IMR-90 (cell line): ENCODE measurements at regions not wholly inside any gene's neighbourhood (a gene's known extent, or its start where the extent isn't known, plus 50 kb on each side); places are given as distances from the start of the nearest gene placed in this dataset.

Experiments
- ATAC-seq: fragments of 200-7000 bp; cut with Tn5 transposase; 2 replicates; pipeline ENCODE4 v1.9.1; 2020; ENCODE audit warnings: low read depth, mild to moderate bottlenecking, moderate library complexity
- BruUV-seq: library from RNA; stranded (reverse); fragments of 400-500 nt; replicated peaks from 2 replicates; lab custom pipeline; 2021; lab: Mats Ljungman, UMichigan
- CTCF ChIA-PET: fragments of 300-600 bp; formaldehyde crosslinking; extraction: SDS; loops from one replicate; lab custom pipeline; 2021; ENCODE audit warnings: antibody characterized with exemption; lab: Yijun Ruan, JAX
- POLR2A ChIA-PET: fragments of 300-600 bp; sonication (Branson Sonifier 250); formaldehyde crosslinking; loops from one replicate; lab custom pipeline; 2022; ENCODE audit warnings: antibody characterized with exemption; ENCODE audit not compliant: unreplicated experiment; lab: Charles Lee
- DNase-seq: peaks from one replicate; pipeline ENCODE4 v3.0.0; 2013
- H2AFZ ChIP-seq: replicated peaks from 2 replicates; pipeline ENCODE3; 2013; ENCODE audit warnings: low read length, mild to moderate bottlenecking; ENCODE audit not compliant: poor library complexity
- H2AK5ac ChIP-seq: 2 replicates; pipeline ENCODE4 v1.6.1; 2013; ENCODE audit warnings: low read depth, low read length, inconsistent platforms
- H2AK9ac ChIP-seq: replicated peaks from 2 replicates; pipeline ENCODE3; 2013; ENCODE audit warnings: mild to moderate bottlenecking, low read depth, low read length, moderate library complexity; ENCODE audit not compliant: poor library complexity
- H2BK120ac ChIP-seq: 2 replicates; pipeline ENCODE4 v1.6.1; 2013; ENCODE audit warnings: low read depth, low read length, inconsistent platforms
- H2BK15ac ChIP-seq: 3 replicates; pipeline ENCODE4 v1.6.1; 2013; ENCODE audit warnings: low read depth, low read length, inconsistent platforms
- H2BK20ac ChIP-seq: 2 replicates; pipeline ENCODE4 v1.6.1; 2013; ENCODE audit warnings: low read depth, mild to moderate bottlenecking, inconsistent platforms, low read length, moderate library complexity
- H2BK5ac ChIP-seq: 2 replicates; pipeline ENCODE4 v1.6.1; 2013; ENCODE audit warnings: mild to moderate bottlenecking, low read depth, low read length, inconsistent platforms; ENCODE audit not compliant: poor library complexity, severe bottlenecking
- H3K14ac ChIP-seq: replicated peaks from 2 replicates; pipeline ENCODE4 v1.6.1; 2013; ENCODE audit warnings: low read depth, low read length, inconsistent platforms
- H3K18ac ChIP-seq: 2 replicates; pipeline ENCODE4 v1.6.1; 2013; ENCODE audit warnings: low read depth, low read length, control low read depth
- H3K23ac ChIP-seq: 2 replicates; pipeline ENCODE4 v1.6.1; 2013; ENCODE audit warnings: low read depth, low read length, inconsistent platforms
- H3K27ac ChIP-seq: 2 replicates; pipeline ENCODE4 v1.5.1; 2013; ENCODE audit warnings: mild to moderate bottlenecking, control low read depth, low read length; ENCODE audit not compliant: insufficient read depth
- H3K27me3 ChIP-seq: 2 replicates; pipeline ENCODE4 v1.6.1; 2013; ENCODE audit warnings: low read length; ENCODE audit not compliant: control insufficient read depth, insufficient read depth
- H3K36me3 ChIP-seq: 2 replicates; pipeline ENCODE4 v1.6.1; 2013; ENCODE audit warnings: low read length, mixed read lengths; ENCODE audit not compliant: control insufficient read depth, insufficient read depth
- H3K4ac ChIP-seq: 2 replicates; pipeline ENCODE4 v1.6.1; 2013; ENCODE audit warnings: low read depth, low read length, inconsistent platforms
- H3K4me1 ChIP-seq: 2 replicates; pipeline ENCODE4 v1.6.1; 2013; ENCODE audit warnings: low read length, mixed read lengths; ENCODE audit not compliant: control insufficient read depth, insufficient read depth
- H3K4me2 ChIP-seq: 2 replicates; pipeline ENCODE4 v1.6.1; 2013; ENCODE audit warnings: low read depth, mild to moderate bottlenecking, control low read depth, low read length, moderate library complexity
- H3K4me3 ChIP-seq: 2 replicates; pipeline ENCODE4 v1.5.1; 2013; ENCODE audit warnings: low read depth, mild to moderate bottlenecking, control low read depth, low read length, moderate library complexity; ENCODE audit not compliant: insufficient read depth
- H3K56ac ChIP-seq: 2 replicates; pipeline ENCODE4 v1.6.1; 2013; ENCODE audit warnings: low read length, inconsistent platforms; ENCODE audit not compliant: insufficient read depth; ENCODE audit errors: extremely low read depth
- H3K79me1 ChIP-seq, 2 experiments: 2 replicates each; pipeline ENCODE4 v1.6.1; 2013; ENCODE audit warnings: low read length in 2 of 2, inconsistent platforms in 1 of 2, low read depth in 1 of 2
- H3K9ac ChIP-seq: 2 replicates; pipeline ENCODE4 v1.6.1; 2013; ENCODE audit warnings: low read depth, low read length, control low read depth
- H3K9me1 ChIP-seq: 2 replicates; pipeline ENCODE4 v1.6.1; 2013; ENCODE audit warnings: low read length, inconsistent platforms; ENCODE audit not compliant: insufficient read depth
- H3K9me3 ChIP-seq: 2 replicates; pipeline ENCODE4 v1.6.1; 2013; ENCODE audit warnings: low read length; ENCODE audit not compliant: control insufficient read depth, insufficient read depth
- H4K20me1 ChIP-seq: 2 replicates; pipeline ENCODE4 v1.6.1; 2013; ENCODE audit warnings: low read length, inconsistent platforms; ENCODE audit not compliant: insufficient read depth
- H4K5ac ChIP-seq: 2 replicates; pipeline ENCODE4 v1.6.1; 2013; ENCODE audit warnings: mild to moderate bottlenecking, low read depth, low read length, control low read depth
- H4K8ac ChIP-seq, 2 experiments: 2 replicates each; pipeline ENCODE4 v1.6.1; 2013; ENCODE audit warnings: low read depth in 2 of 2, low read length in 2 of 2, control low read depth in 1 of 2, inconsistent platforms in 1 of 2
- H4K91ac ChIP-seq: 2 replicates; pipeline ENCODE4 v1.6.1; 2013; ENCODE audit warnings: low read depth, low read length, inconsistent platforms; ENCODE audit not compliant: insufficient read depth
- RCOR1 ChIP-seq: IDR thresholded peaks from 2 replicates; pipeline ENCODE4 v1.6.1; 2012; ENCODE audit warnings: mild to moderate bottlenecking, low read length, improper control_type of control experiment; ENCODE audit not compliant: insufficient replicate concordance
- SMC3 ChIP-seq: fragments of 150-350 bp; IDR thresholded peaks from 2 replicates; pipeline ENCODE4 v1.6.1; 2016; ENCODE audit warnings: low read depth, mild to moderate bottlenecking, antibody characterized with exemption, low read length, moderate library complexity
- WGBS, 2 experiments: methylation state at CpG; one replicate each; pipeline versions ENCODE4 v1.1.5 to v1.1.7; 2013; ENCODE audit warnings: missing lambda C conversion rate in 2 of 2; ENCODE audit not compliant: insufficient read length in 1 of 2; ENCODE audit errors: extremely low coverage in 2 of 2; 5-methylcytosine and 5-hydroxymethylcytosine counted together
- dilution Hi-C: fragments of 300-500 bp; cut with HindIII; formaldehyde crosslinking; loops from one replicate; pipeline ENCODE4 v1.14.3; 2018; ENCODE audit warnings: low sequenced_read_pairs; ENCODE audit not compliant: unreplicated experiment
- in situ Hi-C: fragments of 300-500 bp; cut with MboI; formaldehyde crosslinking; loops from 3 replicates; pipeline ENCODE4 v1.14.3; 2019; ENCODE audit warnings: low sequenced_read_pairs, inconsistent platforms, mixed read lengths
- intact Hi-C: fragments of 100-400 bp; cut with micrococcal nuclease; formaldehyde crosslinking; loops from 2 replicates; pipeline ENCODE4 v1.10.0; 2022

DNA sequence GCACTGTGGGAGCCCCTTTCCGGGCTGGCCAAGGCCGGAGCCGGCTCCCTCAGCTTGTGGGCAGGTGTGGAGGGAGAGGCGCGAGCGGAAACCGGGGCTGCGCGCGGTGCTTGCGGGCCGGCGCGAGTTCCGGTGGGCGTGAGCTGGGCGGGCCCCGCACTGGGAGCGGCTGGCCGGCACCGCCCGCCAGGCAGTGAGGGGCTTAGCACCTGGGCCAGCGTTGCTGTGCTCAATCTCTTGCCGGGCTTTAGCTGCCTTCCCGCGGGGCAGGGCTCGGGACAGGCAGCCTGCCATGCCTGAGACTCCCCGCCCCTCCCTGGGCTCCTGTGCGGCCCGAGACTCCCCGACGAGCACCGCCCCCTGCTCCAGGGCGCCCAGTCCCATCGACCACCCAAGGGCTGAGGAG, 405.2 kb upstream of the PRR20A start:
- no peaks in the 10 kb centered on the region for H3K36me3 ChIP-seq
- no peak overlapping the region for H3K18ac ChIP-seq
- dilution Hi-C loops (no loop called here), in situ Hi-C loops (no loop called here), intact Hi-C loops (no loop called here)
- POLR2A ChIA-PET: no interaction called here
- no peaks in the 10 kb centered on the region for H3K27me3 ChIP-seq
- BruUV-seq: no TSS peak
- no peak overlapping the region for H2AFZ ChIP-seq
- no peak overlapping the region for H4K8ac ChIP-seq
- DNase-seq: no peak
- no peak overlapping the region for H2AK5ac ChIP-seq
- peaks cover 4% of the 10 kb centered on the region for H3K9me3 ChIP-seq
- no peak overlapping the region for H3K4me2 ChIP-seq
- H2BK5ac ChIP-seq: no peak overlapping the region
- 93% methylated on average over 11 of the region's 35 CpGs; no CpG with 5 or more reads in 1 of the 2 experiments for WGBS, 2 experiments
- CTCF ChIA-PET: no interaction called here
- H2BK15ac ChIP-seq: no peak overlapping the region
- no peaks in the 10 kb centered on the region for H4K20me1 ChIP-seq
- no peak overlapping the region for H3K23ac ChIP-seq
- no peak overlapping the region for H3K4me3 ChIP-seq
- H3K56ac ChIP-seq: no peak overlapping the region
- H3K79me1 ChIP-seq: no peaks in the 10 kb centered on the region
- H4K5ac ChIP-seq: no peak overlapping the region
- H3K4ac ChIP-seq: no peak overlapping the region
- no peak for ATAC-seq
- H2AK9ac ChIP-seq: no peak overlapping the region
- H3K4me1 ChIP-seq: no peaks in the 10 kb centered on the region
- no peak overlapping the region for H3K9ac ChIP-seq
- H4K91ac ChIP-seq: no peak overlapping the region
- no peaks in the 10 kb centered on the region for H3K9me1 ChIP-seq
- TF ChIP-seq RCOR1: no peak
- TF ChIP-seq SMC3: no peak
- no peak overlapping the region for H3K14ac ChIP-seq
- H2BK120ac ChIP-seq: no peak overlapping the region
- H3K27ac ChIP-seq: no peak overlapping the region
- H2BK20ac ChIP-seq: no peak overlapping the region
